Rectal smooth muscle tissue (tissue), 1 donor: ENCODE measurements at regions not wholly inside any gene's neighbourhood (a gene's known extent, or its start where the extent isn't known, plus 50 kb on each side); places are given as distances from the start of the nearest gene placed in this dataset.

ENCODE experiments used
- H3K27ac ChIP-seq: one replicate; pipeline ENCODE4 v1.7.0; 2013; ENCODE audit warnings: low read depth, low read length, inconsistent platforms
- H3K27me3 ChIP-seq: one replicate; pipeline ENCODE4 v1.7.0; 2013; ENCODE audit warnings: low read length; ENCODE audit not compliant: control insufficient read depth, insufficient read depth
- H3K36me3 ChIP-seq: one replicate; pipeline ENCODE4 v1.7.0; 2013; ENCODE audit warnings: low read length; ENCODE audit not compliant: control insufficient read depth, insufficient read depth
- H3K4me1 ChIP-seq: one replicate; pipeline ENCODE4 v1.7.0; 2013; ENCODE audit warnings: low read length; ENCODE audit not compliant: control insufficient read depth, insufficient read depth
- H3K4me3 ChIP-seq: one replicate; pipeline ENCODE4 v1.7.0; 2013; ENCODE audit warnings: low read length
- H3K9ac ChIP-seq: one replicate; pipeline ENCODE4 v1.7.0; 2013; ENCODE audit warnings: low read length

DNA sequence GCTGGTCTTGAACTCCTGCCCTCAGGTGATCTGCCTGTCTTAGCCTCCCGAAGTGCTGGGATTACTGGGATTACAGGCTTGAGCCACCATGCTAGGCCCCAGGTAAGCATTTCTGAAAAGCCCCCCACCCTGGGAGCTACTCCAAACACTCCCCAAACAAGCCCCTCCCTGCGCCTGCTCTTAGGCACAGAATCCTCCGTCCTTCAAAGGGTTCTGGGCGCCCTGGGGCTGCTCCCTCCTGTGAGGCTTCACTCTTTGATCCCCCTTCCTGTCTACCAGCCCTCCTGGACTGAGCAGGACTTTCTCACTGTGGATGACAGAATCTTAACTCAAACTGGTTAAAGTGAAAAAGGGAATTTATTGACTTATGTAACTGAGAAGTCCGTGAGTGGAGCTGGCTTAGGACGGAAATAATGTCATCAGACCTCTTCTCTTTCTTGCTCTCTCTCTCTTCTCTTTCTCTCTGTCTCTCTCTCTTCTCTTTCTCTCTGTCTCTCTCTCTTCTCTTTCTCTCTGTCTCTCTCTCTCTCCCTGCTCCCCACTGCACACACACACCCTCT is 66.9 kb upstream of the CLMN start:
- H3K4me1 ChIP-seq, result no peaks in the 10 kb centered on the region
- H3K9ac ChIP-seq, result no peak overlapping the region
- H3K27ac ChIP-seq, result no peak overlapping the region
- no peaks in the 10 kb centered on the region for H3K36me3 ChIP-seq
- H3K27me3 ChIP-seq, result no peaks in the 10 kb centered on the region
- H3K4me3 ChIP-seq, result no peak overlapping the region

DNA sequence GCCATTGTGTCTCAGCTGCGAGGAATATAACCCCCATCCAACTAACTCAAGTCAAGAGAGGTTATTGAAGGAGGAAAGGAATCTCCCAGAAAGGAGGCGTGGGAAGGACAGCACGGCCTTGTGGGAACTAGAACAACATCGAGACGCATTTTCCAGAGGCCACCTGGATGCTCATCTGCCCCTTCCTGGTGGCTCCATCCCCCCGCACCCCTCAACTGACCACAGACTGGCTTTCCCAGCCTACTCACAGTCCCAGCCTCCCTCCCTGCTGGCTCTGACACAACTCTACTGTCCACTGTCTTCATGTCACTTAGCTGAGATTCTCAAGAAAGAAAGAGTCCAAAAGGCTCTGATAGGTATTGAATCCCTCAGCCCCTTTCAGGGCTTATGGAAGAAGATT is 66.0 kb upstream of the CLMN start:
- H3K36me3 ChIP-seq, result no peaks in the 10 kb centered on the region
- no peak overlapping the region for H3K27ac ChIP-seq
- no peak overlapping the region for H3K9ac ChIP-seq
- H3K4me1 ChIP-seq, result no peaks in the 10 kb centered on the region
- H3K4me3 ChIP-seq, result no peak overlapping the region
- H3K27me3 ChIP-seq, result no peaks in the 10 kb centered on the region

DNA sequence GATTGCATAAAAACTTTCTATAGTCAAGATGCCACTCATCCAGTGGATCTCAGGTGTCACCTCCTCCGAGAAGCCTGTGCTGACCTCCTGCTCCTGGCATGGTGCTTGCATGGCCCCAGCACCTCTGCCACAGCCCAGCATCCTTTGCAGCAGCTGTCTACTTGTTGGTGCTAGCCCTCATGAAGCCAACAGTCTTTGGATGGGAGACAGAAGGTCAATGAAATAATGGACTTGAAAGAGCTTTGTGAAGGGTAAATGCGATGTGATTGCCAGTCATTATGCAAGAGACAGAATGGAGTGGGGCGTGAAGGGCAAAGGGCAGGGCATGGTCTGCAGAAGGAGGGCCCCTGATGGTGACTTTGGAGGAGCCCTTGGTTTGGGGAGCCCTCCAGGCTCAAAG is 63.0 kb upstream of the CLMN start:
- Histone ChIP-seq H3K9ac (no peak overlapping the region), H3K36me3 (no peaks in the 10 kb centered on the region), H3K4me1 (no peaks in the 10 kb centered on the region)

DNA sequence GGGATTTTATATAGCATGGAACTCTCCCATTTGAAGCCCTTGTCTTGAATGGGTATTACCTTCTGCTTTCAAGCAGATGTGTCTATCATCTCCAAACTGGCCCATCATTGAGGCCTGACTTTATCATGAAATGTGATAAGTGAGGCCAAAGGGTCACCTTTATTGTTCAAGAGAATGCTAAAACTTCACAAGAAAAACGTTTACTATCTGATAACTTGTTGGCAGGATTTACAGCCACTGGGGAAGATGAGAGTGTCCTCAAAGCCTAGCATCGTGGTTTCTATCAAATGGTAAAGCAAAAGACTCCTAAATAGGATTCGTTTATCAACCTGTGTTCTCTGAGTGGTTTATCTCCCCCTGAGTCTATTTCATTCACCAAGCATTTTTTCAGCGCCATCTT is 62.0 kb upstream of the CLMN start:
- no peak overlapping the region for H3K4me3 ChIP-seq
- H3K27ac ChIP-seq, result no peak overlapping the region
- no peak overlapping the region for H3K9ac ChIP-seq
- H3K36me3 ChIP-seq, result no peaks in the 10 kb centered on the region
- no peaks in the 10 kb centered on the region for H3K27me3 ChIP-seq
- no peaks in the 10 kb centered on the region for H3K4me1 ChIP-seq

More for the DNA sequence above, 63.0 kb upstream of the CLMN start:
- H3K4me3 ChIP-seq, result no peak overlapping the region
- H3K27ac ChIP-seq, result no peak overlapping the region
- H3K27me3 ChIP-seq, result no peaks in the 10 kb centered on the region

DNA sequence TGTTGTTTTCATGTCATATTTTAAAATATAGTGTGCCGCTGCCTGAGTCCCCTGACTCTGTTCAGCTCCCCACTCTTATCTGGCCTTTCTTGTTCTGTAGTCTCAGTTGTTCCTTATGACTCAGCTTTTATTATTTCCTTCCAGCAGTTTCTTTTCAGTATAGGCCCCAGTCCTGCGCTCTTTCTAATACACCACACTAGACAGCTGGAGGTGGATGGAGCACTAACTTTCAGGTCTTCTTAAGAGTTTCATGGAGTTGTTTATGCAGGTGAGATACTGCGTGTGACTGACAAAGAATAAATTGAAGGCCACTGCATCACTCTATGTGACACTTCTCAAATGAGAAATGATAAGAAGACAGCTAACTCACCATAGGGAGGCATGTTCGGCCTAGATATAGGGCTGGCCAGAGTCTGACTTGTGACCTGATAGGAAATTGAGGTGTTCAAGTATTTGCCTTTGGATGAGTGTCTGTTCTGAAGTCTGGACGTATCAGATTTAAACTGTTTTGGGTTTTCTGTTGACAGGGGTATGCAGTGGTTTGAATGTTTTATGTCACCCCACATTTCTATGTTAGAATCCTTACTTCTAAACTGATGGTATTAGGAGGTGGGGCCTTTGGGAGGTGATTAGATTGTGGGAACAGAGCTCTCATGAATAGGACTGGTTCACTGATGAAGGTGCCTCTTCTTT is 60.8 kb upstream of the CLMN start:
- no peak overlapping the region for H3K4me3 ChIP-seq
- no peak overlapping the region for H3K27ac ChIP-seq
- H3K36me3 ChIP-seq, result no peaks in the 10 kb centered on the region
- no peak overlapping the region for H3K9ac ChIP-seq
- H3K27me3 ChIP-seq, result no peaks in the 10 kb centered on the region
- H3K4me1 ChIP-seq, result no peaks in the 10 kb centered on the region

DNA sequence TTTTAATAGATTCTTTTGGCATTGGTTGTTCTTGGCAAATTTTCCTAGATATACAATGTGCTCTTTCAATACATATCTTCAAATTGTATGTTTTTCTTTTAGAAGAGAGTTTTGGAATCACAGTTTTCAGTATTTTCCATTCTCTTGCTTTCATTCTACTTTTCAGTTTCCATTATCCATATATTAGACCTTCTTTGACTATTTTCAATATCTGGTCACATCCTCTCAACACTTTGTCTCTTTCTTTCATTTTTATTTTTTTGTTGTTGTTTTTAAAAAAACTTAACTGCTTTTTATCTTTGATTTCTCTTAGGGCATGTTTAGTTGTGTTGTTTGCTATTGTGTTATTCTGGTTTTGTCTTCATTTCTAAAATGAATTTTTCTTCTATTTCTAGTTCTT is 59.9 kb upstream of the CLMN start:
- Histone ChIP-seq H3K36me3 (no peaks in the 10 kb centered on the region), H3K4me1 (no peaks in the 10 kb centered on the region), H3K27ac (no peak overlapping the region), H3K9ac (no peak overlapping the region), H3K4me3 (no peak overlapping the region), H3K27me3 (no peaks in the 10 kb centered on the region)

DNA sequence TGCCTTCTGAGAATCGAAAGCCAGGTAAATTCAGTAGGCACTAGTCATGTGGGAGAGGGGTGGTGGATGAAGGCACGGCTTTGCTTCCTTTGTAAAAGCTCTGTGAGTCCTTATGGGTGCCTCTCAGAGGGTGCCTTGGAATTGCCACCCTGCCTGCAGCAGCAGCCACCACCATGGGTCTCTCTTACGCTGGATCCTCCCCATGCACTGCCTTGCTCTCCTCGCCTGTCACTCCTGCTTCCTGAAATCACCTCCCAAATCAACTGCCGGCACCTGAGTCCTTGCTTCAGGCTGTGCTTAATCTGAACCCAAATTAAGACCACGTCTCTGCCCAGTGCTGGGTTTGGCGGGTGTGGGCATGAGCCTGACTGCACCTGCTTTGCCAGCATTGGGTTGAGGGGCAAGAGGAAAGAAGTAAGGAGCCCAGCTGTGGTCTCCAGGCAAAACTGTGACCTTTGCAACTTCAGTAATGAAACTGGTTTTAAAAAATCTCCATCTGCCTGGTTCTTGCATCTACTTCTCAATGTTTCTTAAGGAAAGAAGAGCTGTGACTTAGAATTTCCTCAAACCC is 55.9 kb upstream of the CLMN start:
- Histone ChIP-seq H3K27me3 (no peaks in the 10 kb centered on the region), H3K27ac (no peak overlapping the region), H3K4me1 (no peaks in the 10 kb centered on the region), H3K36me3 (no peaks in the 10 kb centered on the region), H3K4me3 (no peak overlapping the region), H3K9ac (no peak overlapping the region)

DNA sequence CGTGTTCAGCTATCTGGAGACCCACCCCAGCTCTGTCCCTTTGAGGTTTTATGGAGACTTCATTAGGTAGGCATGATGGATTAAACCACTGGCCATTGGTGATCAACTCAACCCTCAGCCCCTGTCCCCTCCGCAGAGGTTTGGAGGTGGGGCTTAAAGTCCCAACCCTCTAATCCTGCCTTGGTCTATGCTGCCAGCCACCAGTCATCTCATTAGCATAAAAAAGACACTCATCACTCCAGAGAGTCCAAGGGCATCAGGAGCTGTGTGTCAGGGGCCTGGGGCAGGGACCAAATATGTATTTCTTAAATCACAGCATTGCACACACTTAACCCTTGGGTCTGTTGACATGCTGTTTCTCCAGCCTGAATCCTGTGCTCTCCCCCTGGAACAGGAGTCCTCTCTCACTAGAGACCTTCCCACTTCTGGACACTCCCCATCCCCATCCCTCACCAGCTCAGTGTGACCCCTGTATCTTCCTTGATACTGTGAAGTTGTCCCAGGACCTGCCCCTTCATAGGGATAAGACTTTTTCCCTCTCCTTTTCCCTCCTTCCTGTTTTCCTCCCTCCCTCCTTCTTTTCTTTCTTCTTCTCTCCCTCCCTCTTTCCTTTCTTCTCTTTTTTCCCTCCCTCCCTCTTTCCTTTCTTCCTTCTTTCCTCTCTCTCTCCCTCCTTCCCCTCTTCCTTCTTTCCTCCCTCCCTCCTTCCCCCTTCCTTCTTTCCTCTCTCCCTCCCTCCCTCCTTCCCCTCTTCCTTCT is 54.7 kb upstream of the CLMN start:
- H3K9ac ChIP-seq, result no peak overlapping the region
- H3K4me1 ChIP-seq, result no peaks in the 10 kb centered on the region
- H3K4me3 ChIP-seq, result no peak overlapping the region
- H3K27ac ChIP-seq, result no peak overlapping the region
- no peaks in the 10 kb centered on the region for H3K36me3 ChIP-seq
- no peaks in the 10 kb centered on the region for H3K27me3 ChIP-seq

DNA sequence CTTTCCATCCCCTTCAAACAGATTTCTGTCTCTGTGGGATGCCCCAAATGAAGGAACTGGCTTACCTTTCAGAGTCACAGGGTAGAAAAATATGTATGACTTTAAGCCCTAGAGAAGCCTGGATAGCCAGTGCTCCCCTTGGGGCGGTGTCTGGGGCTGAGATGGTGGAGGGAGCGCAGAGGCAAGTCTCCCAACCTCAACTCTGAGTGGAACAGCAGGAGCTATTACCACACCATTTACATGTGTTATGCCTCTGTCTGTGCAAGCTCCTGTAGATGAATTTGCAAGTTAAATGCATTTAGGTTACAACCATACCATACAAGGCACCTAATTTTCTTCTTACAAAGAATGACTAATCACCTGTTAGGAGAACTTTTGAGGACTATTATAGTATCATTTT is 50.4 kb upstream of the CLMN start:
- Histone ChIP-seq H3K27ac (no peak overlapping the region), H3K9ac (no peak overlapping the region), H3K36me3 (no peaks in the 10 kb centered on the region), H3K4me1 (no peaks in the 10 kb centered on the region), H3K27me3 (no peaks in the 10 kb centered on the region), H3K4me3 (no peak overlapping the region)
